Right lobe of liver (tissue), 4 donors: ENCODE measurements at regions not wholly inside any gene's neighbourhood (a gene's known extent, or its start where the extent isn't known, plus 50 kb on each side); places are given as distances from the start of the nearest gene placed in this dataset.

Source experiments
- POLR2A ChIP-seq: fragments of 450-650 bp; IDR thresholded peaks from one replicate; pipeline ENCODE4 v1.6.1; 2017; ENCODE audit warnings: antibody characterized with exemption, mild to moderate bottlenecking
- TF ChIP-seq, protein P1 (sequence below), 4 donors: fragments of 200-600 bp in 3 of 4; fragments of 450-650 bp in 1 of 4; IDR thresholded peaks; one replicate each; pipeline versions ENCODE4 v1.5.1 to v1.8.0; 2016 to 2022; ENCODE audit warnings: antibody characterized with exemption in 4 of 4, mild to moderate bottlenecking in 2 of 4
- donor health status: DM: no; HTN: no; CAD: no.
- donor health status: DM: no; HTN: no; CAD: no.
- donor health status: DM: no; HTN: yes; CAD: no.

DNA sequence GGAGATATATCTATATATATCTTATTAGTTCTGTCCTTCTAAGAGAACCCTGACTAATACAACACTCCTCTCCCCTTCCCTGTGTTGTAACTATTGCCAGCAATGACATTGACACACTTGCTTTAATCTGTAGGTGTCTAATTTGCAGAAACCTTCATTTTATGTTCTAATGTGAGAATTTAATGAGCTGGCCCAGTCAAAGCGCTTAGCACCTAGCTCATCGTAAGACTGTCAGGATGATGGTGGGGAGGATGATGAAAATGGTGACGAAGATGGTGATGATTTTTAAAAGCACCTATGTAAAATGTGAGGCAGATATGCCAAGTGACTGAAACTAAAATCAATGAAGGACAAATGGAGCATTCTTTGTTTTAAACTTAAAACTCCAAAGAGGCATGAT, 183.8 kb downstream of the DHX15 start:
- TF ChIP-seq POLR2A, result no peak
- TF ChIP-seq, protein P1, sequence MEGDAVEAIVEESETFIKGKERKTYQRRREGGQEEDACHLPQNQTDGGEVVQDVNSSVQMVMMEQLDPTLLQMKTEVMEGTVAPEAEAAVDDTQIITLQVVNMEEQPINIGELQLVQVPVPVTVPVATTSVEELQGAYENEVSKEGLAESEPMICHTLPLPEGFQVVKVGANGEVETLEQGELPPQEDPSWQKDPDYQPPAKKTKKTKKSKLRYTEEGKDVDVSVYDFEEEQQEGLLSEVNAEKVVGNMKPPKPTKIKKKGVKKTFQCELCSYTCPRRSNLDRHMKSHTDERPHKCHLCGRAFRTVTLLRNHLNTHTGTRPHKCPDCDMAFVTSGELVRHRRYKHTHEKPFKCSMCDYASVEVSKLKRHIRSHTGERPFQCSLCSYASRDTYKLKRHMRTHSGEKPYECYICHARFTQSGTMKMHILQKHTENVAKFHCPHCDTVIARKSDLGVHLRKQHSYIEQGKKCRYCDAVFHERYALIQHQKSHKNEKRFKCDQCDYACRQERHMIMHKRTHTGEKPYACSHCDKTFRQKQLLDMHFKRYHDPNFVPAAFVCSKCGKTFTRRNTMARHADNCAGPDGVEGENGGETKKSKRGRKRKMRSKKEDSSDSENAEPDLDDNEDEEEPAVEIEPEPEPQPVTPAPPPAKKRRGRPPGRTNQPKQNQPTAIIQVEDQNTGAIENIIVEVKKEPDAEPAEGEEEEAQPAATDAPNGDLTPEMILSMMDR (IDR thresholded peaks at IDR 0.05), result no peak
